Fibroblast of the conjunctiva (primary cell): ENCODE measurements at regions not wholly inside any gene's neighbourhood (a gene's known extent, or its start where the extent isn't known, plus 50 kb on each side); places are given as distances from the start of the nearest gene placed in this dataset.
A peak's percentile ranks its signal among the peaks of the same experiment; 100 is the strongest.
"Not testable (repeated sequence)": the region's sequence is repeated elsewhere in the genome, so short reads cannot be mapped to it uniquely, and the experiment has no call there.

Source experiments
- DNase-seq: peaks from one replicate; pipeline ENCODE4 v3.0.0-alpha.2; 2010; ENCODE audit warnings: low read depth

DNA sequence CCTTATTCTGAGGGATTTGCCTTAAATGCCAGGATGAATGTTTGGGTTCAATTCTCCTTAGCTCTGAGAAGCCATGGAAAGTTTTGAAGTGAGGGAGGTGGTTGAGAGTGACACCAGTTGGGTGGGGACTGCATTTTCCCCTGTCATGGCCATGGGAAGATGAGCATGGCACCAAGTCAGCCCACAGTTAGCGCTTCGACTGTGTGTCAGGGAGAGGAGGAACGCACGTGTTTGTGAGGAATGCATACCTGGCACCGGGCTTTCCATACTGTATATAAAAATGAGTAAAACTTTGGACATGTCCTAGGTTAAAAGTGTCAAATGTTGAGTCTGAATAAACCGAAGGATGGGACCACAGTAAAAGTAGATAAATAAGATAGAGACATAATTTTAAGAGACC, 187.5 kb upstream of the KL start:
- no peak for DNase-seq

- DNase-seq: no peak
Observed at GRCh38 chr13:32829269-32829668, 187.0 kb upstream of the KL start.

DNA sequence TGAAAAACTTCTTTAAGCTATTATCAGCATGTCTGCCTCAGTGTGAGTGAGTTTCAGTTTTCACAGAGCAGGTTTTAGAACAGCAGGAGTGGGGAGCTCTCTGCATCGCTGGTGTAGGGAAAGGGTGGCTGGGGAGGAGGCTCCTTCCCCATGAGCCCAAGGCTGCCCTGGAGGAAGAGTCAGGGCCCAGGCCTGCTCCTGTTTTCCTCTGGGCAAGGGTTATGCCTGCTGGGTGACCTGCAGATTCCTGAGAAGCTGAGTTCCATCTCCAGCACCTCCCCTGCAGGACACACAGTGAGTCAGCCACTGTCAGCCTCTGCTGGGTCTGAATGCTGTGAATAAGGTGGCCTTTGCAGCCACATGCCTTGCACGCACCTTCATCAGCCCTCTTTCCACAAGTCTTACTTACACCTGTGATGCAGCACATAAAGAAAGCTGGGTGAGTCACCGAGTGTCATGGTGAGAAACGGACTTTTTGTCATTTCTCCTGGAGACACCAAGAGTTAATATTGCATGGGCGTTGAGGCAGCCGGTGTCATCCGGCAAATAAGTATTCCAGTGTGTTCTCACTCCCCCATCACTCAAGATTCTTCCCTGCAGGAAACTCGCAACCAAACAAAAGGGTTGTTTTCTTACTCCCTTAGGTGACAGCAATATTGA, 186.4 kb upstream of the KL start:
- DNase-seq: no peak

GRCh38 chr13:32830336-32831031, 185.7 kb upstream of the KL start:
- no peak for DNase-seq

- no peak for DNase-seq
Observed at GRCh38 chr13:32837307-32837972, 178.8 kb upstream of the KL start.

DNA sequence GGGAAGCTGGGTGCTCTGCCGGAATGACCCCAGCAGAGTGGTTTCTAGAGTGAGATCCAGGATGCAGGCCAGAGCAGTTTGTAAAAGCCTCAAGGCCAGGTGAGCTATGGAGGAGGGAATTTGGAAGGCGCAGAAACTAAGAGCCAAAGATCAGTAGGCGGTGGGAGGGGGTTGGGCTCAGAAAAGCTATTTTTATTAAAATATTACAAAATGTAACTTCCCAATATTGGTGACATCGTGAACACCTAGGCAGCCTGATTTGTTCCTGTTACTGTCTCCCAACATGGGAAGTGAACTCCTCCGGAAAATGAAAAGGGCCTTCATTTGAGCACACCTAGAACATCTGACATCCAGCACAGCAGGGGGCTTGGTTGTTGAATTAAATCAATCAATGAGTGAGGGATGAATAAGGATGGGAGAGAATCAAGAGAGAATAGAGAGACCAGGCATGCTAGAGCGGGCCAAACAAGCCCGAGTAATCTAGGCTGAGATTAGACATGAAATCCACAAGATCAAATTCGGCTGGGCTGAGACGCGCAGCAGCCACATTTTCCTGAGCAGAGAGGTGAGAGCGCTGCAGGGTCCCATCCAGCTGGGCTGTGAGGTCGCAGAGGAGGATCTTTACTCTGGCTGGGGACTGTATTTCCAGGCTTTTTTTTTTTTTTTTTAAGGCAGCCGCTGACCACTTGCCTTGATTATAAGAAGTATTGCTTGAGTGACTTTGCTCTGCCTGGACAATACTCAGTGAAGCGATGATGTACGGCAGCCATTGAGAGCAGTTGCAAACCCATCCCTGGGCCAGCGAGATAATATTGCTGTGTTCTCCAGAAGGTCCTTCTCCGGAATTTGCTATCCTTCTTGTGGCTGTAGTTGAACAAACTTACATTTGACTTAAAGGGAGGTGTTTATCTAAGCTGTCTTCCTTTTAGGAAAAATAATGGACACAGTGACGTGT, 178.0 kb upstream of the KL start:
- no peak for DNase-seq

DNA sequence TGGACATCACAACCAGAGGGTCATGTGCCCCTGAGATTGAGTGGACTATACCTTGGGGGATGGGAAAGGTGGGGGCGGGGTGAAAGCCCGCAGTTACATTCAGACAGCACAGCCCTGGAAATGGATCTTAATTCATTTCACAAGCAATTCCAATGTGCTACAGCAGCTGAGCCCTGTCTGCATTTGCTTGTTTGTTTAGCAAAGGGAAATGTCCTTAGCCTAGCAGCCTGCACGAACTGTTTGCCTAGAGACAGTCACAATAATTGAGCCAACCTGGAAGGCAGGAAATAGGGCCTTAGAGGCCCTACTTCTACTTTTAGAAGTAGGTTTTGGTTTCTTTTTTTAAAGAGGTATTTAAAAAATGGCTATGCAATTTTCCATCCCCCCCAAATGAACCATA, 177.3 kb upstream of the KL start:
- no peak for DNase-seq

GRCh38 chr13:32840113-32840512, 176.1 kb upstream of the KL start:
- DNase-seq: no peak

DNA sequence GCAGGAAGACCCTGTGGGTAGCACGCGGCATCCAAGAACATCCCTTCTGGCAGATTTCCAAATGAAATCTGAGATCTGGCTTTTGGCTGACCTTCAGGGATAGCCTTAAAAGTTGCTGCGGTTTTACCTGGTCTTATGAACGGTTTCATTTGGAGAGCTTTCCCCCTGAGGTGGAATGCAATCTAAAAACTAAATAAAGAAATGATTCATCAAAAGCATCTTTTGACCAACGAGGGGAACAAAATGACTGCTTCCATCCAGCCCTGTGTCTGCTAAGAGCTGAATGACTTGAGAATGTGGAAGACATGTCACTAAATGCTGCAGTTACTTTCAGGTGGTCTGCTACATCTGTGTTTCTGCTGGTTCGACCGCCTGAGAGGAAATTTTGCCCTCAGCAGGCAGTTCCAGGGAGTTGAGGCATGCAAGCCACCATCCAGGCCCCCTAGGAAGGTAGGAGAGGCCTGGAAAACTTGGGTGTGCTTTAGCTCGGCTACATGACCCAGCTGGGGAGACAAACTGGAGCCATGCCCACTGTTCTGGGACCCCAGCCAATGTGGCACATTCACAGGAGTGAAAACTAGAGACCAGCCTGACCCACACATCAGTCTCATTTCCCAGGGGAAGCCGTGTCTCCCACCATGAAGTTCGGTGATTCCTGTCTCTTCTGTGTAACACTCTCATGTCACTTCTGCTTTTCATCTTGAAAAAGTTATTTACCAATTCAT, 175.1 kb upstream of the KL start:
- DNase-seq: no peak

DNA sequence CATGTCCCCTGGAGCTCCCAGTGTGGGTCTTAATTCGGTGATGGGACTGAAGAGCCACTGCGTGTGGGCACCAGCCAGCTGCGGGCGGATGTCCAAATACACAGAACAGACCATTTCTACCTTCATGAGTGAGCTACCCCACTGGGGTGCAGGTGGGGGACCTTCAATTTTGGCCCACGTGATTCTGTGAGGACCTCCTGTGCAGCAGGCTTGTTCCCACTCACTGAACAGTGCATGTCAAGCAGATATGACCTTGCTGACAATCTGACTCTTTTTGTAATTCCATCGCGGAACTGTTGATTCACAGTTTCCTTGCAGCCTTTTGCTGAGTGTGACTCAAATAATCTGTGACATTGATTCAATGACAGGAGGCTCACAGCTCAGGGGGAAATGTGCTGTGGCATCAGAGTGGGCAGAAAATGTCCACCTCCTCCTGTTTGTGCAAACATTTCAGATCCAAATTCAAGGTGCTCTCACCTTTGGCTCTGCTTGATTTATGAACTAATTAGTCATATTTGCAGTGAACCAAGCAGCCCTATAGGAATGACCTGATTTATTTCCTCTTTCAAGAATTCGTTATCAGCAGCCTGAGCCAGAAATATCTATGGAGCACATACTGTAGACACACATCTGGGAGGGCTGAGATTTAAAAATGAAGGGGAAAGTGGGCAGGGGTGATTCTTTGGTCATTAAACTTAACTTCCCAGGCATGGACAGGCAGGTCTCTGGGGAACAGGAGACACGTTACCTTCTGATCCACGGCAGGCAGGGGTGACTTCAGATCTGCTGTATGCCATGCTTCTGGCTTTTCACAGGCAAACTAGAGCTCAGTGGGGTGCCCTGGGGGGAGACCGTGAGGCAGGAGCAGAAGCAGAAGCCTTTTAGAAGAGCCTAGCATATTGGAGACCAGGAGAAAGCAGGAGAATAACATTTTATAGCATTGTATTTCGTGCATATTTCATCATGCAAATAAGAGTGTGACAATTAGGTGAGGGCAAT, 170.0 kb upstream of the KL start:
- no peak for DNase-seq

DNA sequence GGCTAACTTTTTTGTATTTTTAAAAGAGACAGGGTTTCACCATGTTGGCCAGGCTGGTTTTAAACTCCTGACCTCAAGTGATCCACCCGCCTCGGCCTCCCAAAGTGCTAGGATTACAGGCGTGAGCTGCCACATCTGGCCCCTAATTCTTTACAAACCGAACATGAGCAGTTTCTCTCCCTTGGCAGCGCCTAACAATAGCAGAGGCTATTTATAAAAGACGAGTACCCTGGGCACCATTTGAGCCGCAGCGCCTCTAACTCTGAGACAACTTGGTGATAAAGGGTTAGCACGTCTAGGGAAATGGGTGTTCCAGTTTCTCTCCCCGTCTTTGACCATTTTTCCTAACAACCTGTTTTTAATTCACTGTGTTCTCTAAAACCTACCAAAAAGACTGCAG, 168.2 kb upstream of the KL start:
- not testable (repeated sequence) for DNase-seq

DNA sequence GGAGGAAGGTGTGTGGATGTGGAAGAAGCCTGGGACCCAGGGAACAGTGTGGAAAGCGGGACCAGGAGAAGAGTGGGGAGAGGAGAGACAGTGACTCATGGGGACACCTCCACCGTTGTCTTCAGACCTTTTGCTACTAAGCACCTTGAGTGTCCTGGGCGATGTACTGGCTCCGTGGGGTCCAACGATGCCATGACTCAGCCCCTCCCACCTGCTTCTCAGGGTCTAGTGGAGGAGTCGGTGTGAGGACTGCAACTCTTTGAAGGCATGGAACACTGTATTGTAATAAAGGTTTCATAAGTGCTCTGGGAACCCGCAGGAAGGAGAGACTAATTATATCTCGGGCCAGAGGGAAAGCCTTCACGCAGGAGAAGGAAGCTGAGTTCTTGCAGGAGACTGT, 166.9 kb upstream of the KL start:
- no peak for DNase-seq

GRCh38 chr13:32850316-32851052, 165.7 kb upstream of the KL start:
- peak; percentile 14 for DNase-seq

- DNase-seq: no peak
Observed at GRCh38 chr13:32851083-32852069, 164.8 kb upstream of the KL start.

DNA sequence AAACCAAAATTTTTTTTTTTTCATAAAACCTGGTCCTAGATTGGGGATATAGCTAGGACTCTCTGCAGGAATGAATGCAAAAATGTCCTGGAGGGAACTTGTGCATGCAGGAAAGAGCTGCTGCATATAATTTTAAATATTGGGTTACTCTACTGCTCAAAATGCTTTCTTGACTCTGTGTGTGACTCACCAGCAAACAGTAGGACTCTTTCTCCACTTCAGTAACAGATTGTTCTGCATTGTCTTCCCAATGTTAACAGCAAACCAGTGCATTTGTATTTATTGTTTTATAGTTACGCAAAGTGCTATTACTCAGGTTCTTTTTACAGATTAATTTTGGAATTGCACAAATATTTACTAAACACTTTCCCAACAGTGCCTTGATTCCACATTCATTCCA, 163.7 kb upstream of the KL start:
- no peak for DNase-seq

GRCh38 chr13:32857077-32857476, 159.1 kb upstream of the KL start:
- DNase-seq: no peak

DNA sequence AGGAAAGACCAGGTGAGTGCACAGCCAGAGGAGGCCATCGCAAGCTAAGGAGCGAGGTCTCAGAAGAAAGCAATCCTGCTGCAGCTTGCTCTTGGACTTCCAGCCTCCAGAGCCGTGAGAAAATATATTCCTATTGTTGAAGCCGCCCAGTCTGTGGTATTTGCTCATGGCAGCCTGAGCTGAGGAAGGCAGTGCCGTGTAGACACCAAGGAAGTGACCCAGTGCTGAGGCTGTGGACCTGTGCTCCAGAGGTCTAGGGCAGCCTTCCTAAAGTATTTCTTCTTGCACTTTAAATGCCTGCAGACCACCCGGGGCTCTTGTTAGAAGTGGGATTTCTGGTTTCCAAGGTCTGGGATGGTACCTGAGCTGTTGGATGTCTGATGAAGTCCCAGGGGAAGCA, 158.5 kb upstream of the KL start:
- DNase-seq: no peak

GRCh38 chr13:32859707-32860292, 156.4 kb upstream of the KL start:
- no peak for DNase-seq
